ENCODE measurements at regions not wholly inside any gene's neighbourhood (a gene's known extent, or its start where the extent isn't known, plus 50 kb on each side); places are given as distances from the start of the nearest gene placed in this dataset.
A peak's percentile ranks its signal among the peaks of the same experiment; 100 is the strongest.

DNA sequence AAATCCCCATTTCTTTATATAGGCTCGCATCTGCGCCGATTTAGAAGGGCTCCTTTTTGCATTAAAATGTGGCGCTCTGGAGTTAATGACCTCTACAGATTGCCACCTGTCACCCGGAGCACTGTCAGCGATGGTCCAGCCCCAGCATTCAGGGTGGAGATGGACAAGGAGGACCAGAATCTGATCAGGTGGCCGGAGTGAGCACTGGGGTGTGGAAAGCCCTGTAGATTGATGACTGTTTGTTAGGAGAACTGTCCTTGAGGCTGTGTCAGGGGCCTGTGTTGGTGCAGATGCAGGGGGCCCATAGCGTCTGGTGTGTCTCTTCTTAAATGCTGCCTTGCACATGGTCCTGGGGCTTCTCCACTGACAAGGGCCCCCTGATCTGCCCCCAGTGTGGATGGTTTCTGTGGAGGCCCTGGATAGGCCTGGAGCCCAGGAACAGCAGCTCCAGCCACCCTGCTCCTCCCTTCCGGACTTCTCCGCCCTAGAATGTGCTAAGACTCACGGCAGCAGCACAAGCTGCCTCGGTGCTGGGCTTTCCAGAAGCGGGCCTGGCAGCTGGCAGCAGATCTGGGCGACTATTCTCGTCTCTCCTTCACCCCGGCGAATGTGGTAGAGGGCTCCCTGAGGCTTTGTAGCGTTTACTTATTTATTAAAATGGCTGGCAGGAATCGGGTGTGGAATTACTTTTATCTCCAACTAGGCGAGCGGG lies 1333.3 kb downstream of the BRD1 start:
- H3K27ac ChIP-seq: no peak overlapping the region
- peaks cover 0 to 17% (median 3%) of the 10 kb centered on the region in 3 donors for H3K4me1 ChIP-seq
- TF ChIP-seq, protein P1, sequence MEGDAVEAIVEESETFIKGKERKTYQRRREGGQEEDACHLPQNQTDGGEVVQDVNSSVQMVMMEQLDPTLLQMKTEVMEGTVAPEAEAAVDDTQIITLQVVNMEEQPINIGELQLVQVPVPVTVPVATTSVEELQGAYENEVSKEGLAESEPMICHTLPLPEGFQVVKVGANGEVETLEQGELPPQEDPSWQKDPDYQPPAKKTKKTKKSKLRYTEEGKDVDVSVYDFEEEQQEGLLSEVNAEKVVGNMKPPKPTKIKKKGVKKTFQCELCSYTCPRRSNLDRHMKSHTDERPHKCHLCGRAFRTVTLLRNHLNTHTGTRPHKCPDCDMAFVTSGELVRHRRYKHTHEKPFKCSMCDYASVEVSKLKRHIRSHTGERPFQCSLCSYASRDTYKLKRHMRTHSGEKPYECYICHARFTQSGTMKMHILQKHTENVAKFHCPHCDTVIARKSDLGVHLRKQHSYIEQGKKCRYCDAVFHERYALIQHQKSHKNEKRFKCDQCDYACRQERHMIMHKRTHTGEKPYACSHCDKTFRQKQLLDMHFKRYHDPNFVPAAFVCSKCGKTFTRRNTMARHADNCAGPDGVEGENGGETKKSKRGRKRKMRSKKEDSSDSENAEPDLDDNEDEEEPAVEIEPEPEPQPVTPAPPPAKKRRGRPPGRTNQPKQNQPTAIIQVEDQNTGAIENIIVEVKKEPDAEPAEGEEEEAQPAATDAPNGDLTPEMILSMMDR (IDR thresholded peaks at IDR 0.05): no peak
- TF ChIP-seq POLR2A (IDR thresholded peaks at IDR 0.05): no peak
- no peak for DNase-seq
- H3K27me3 ChIP-seq: peaks cover 0 to 86% (median 12%) of the 10 kb centered on the region in 4 donors
- intact Hi-C loops (cut with DNase I): no loop called here
- 71 to 72% methylated on average over 11 to 21 of the region's 21 CpGs for WGBS, 2 donors
- H3K9me3 ChIP-seq: no peaks in the 10 kb centered on the region
- H3K4me3 ChIP-seq: no peak overlapping the region
- no peaks in the 10 kb centered on the region for H3K36me3 ChIP-seq

DNA sequence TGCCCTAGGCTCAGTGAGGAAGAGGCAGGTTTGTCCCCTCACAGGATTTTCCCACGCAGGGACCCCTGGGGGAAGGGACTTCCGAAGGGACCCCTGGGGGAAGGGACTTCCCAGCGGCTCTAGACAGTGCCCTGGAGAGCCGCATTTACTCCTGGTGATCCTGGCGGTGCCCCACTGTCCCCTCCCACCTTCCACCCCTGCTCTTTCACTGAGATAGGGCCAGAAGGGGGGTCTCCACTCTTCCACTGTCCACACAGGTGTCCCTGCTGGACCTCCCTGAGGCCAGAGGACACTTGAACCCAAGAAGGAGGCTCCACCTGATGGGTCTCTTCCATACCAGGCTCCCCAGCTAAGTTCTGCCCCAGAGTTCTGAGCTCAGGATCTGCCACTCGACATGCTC lies 1333.9 kb downstream of the BRD1 start:
- no peak overlapping the region for H3K27ac ChIP-seq
- intact Hi-C loops (cut with DNase I): no loop called here
- H3K4me1 ChIP-seq: peaks cover 0 to 17% (median 3%) of the 10 kb centered on the region in 3 donors
- H3K4me3 ChIP-seq: no peak overlapping the region
- H3K27me3 ChIP-seq: peaks cover 0 to 85% (median 12%) of the 10 kb centered on the region in 4 donors
- no peaks in the 10 kb centered on the region for H3K9me3 ChIP-seq
- WGBS, 2 donors: 69 to 92% methylated on average over 1 to 5 of the region's 6 CpGs
- H3K36me3 ChIP-seq: no peaks in the 10 kb centered on the region
- DNase-seq: no peak
- TF ChIP-seq POLR2A (IDR thresholded peaks at IDR 0.05): no peak
- TF ChIP-seq, protein P1 (IDR thresholded peaks at IDR 0.05): no peak

DNA sequence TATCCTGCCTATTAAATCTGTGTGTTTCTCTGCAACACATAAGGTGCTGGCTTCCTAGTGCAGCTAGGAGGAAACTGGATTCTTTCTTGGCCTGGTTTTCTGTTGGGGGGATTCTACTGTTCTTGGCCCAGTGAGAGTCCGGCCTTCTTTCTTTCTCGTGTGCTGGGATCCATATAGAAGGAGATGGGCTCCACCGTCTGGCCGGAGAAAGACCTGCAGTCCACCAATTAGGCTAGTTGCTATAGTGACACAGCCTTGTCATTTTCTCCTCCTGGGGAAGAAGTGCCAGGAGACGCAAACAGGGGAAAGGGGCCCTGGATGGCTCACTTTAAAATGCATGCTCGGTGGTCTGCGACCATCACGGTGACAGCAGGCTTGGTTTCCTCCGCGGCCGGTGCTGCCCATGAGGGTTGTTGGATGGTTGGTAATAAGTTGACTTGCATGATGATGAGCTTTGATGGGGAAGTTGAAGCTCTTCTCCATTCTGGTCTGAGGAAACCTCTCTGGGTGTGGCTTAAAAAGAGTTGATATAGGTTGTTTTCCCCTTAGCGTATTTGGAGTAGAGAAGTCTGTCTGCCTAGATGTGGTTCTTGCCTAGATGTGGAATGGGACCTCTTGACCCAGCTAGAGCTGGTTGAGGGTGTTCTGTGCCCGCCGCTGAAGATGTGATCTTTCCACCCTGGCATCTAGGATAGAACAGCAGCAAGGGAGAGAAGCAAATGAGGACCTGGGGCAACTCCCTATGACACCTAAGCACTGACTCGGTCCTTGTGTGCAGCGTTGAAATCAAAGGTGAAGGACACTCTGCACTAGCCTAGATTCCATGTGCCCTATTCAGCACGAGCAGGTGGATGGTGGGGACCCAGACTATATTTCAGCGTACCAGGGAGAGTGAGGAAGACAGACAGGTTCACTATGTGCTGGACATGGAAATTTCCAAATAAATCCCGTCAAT lies 1335.0 kb downstream of the BRD1 start:
- no peaks in the 10 kb centered on the region for H3K9me3 ChIP-seq
- no peaks in the 10 kb centered on the region for H3K36me3 ChIP-seq
- peaks cover 0 to 17% (median 3%) of the 10 kb centered on the region in 3 donors for H3K4me1 ChIP-seq
- TF ChIP-seq, protein P1 (IDR thresholded peaks at IDR 0.05): peak; percentile 15 to 67 (median 61)
- TF ChIP-seq POLR2A (IDR thresholded peaks at IDR 0.05): no peak
- H3K27ac ChIP-seq: no peak overlapping the region
- no peak overlapping the region for H3K4me3 ChIP-seq
- intact Hi-C loops (cut with DNase I): no loop called here
- H3K27me3 ChIP-seq: peaks cover 0 to 92% (median 13%) of the 10 kb centered on the region in 4 donors
- 29 to 38% methylated on average over 11 to 16 of the region's 19 CpGs for WGBS, 2 donors
- no peak for DNase-seq

DNA sequence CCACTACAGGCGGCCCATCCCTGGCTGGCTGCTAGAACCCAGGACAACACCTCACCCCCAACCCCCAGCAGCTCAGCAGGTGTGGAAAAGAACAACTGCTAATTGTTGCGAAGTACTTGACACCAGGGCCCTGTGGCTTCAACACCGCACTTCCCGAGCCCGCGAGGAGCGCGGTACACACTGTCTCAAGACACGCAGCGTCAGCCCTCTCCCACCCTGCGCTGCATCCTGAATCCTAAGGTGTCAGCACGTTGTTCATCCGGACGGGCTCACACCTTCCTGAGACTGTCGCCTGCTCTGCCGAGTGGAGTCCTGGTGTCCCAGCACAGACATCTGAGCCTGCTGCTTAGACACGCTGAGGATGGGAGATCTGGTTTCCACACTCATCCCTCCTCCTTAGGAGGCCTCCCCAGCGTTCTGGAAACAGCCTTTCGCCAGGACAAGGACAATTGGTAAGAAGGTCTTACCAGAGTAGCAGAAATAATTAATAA lies 1336.2 kb downstream of the BRD1 start:
- TF ChIP-seq POLR2A (IDR thresholded peaks at IDR 0.05): no peak
- TF ChIP-seq, protein P1 (IDR thresholded peaks at IDR 0.05): no peak
- Histone ChIP-seq H3K27ac (no peak overlapping the region), H3K27me3 (peaks cover 0 to 97% (median 13%) of the 10 kb centered on the region in 4 donors), H3K36me3 (no peaks in the 10 kb centered on the region), H3K4me1 (peaks cover 0 to 17% (median 3%) of the 10 kb centered on the region in 3 donors), H3K9me3 (no peaks in the 10 kb centered on the region), H3K4me3 (no peak overlapping the region)
- DNase-seq: no peak
- 34 to 48% methylated on average over 7 of the region's 19 CpGs for WGBS, 2 donors
- intact Hi-C loops (cut with DNase I): no loop called here

All from esophagus squamous epithelium (tissue), 5 donors.